Right lobe of liver (tissue), 6 donors: ENCODE measurements at regions not wholly inside any gene's neighbourhood (a gene's known extent, or its start where the extent isn't known, plus 50 kb on each side); places are given as distances from the start of the nearest gene placed in this dataset.

Experiments used
- ATAC-seq, 4 donors: fragments of 200-7000 bp; cut with Tn5 transposase; one replicate each; pipeline ENCODE4 v1.9.1; 2020; ENCODE audit warnings: mild to moderate bottlenecking in 4 of 4, moderate library complexity in 4 of 4
- DNase-seq, 3 donors: peaks; one replicate each; pipeline ENCODE4 v3.0.0-alpha.2; 2020
- H3K27ac ChIP-seq, 3 donors: fragments of 200-600 bp; one replicate each; pipeline ENCODE4 v1.8.0; 2022
- H3K27me3 ChIP-seq, 2 donors: fragments of 200-600 bp; one replicate each; pipeline ENCODE4 v1.8.0; 2022
- H3K36me3 ChIP-seq, 4 donors: fragments of 200-600 bp; sonication (generic) in 1 of 4; one replicate each; pipeline versions ENCODE4 v1.5.1 to v1.8.0; 2017 to 2022; ENCODE audit warnings: control low read depth in 1 of 4
- H3K4me1 ChIP-seq, 4 donors: fragments of 200-600 bp; sonication (generic) in 1 of 4; one replicate each; pipeline versions ENCODE4 v1.5.1 to v1.8.0; 2017 to 2022; ENCODE audit warnings: control low read depth in 1 of 4
- H3K4me3 ChIP-seq, 3 donors: fragments of 200-600 bp; one replicate each; pipeline ENCODE4 v1.8.0; 2022
- H3K9me3 ChIP-seq, 4 donors: fragments of 200-600 bp; sonication (generic) in 1 of 4; one replicate each; pipeline versions ENCODE4 v1.5.1 to v1.8.0; 2017 to 2022; ENCODE audit warnings: control low read depth in 1 of 4
- CTCF ChIP-seq, 4 donors: fragments of 200-600 bp in 3 of 4; fragments of 450-650 bp in 1 of 4; IDR thresholded peaks; one replicate each; pipeline versions ENCODE4 v1.5.1 to v1.8.0; 2016 to 2022; ENCODE audit warnings: antibody characterized with exemption in 4 of 4, mild to moderate bottlenecking in 2 of 4
- POLR2A ChIP-seq: fragments of 450-650 bp; IDR thresholded peaks from one replicate; pipeline ENCODE4 v1.6.1; 2017; ENCODE audit warnings: antibody characterized with exemption, mild to moderate bottlenecking
- WGBS: methylation state at CpG from one replicate; pipeline ENCODE4 v1.1.6; 2018; ENCODE audit warnings: low coverage, low lambda C conversion rate; ENCODE audit not compliant: insufficient coverage; ENCODE audit errors: missing lambda C conversion rate; 5-methylcytosine and 5-hydroxymethylcytosine counted together
- intact Hi-C, 2 donors: fragments of 100-400 bp; cut with DNase I; formaldehyde crosslinking; loops; one replicate each; pipeline versions ENCODE4 v1.11.2 to v1.14.1; 2022
- donor health status: DM: no; HTN: yes; CAD: no.
- donor health status: DM: no; HTN: no; CAD: no.
- donor health status: DM: no; HTN: no; CAD: no.
- donor health status: DM: no; HTN: yes; CAD: no.
- donor health status: DM: no; HTN: yes; CAD: no.

GRCh38 chr13:22447132-22447886 is 733.5 kb upstream of the SGCG start:
- no peak overlapping the region for H3K4me3 ChIP-seq
- no peak overlapping the region for H3K27ac ChIP-seq
- no peak for ATAC-seq
- 14% methylated on average over 7 of the region's 7 CpGs for WGBS
- H3K27me3 ChIP-seq, result no peaks in the 10 kb centered on the region
- TF ChIP-seq POLR2A (no peak), CTCF (IDR thresholded peaks at IDR 0.05) (no peak)
- intact Hi-C loops, result no loop called here
- H3K9me3 ChIP-seq, result no peaks in the 10 kb centered on the region
- no peaks in the 10 kb centered on the region for H3K4me1 ChIP-seq
- no peak for DNase-seq
- no peaks in the 10 kb centered on the region for H3K36me3 ChIP-seq

GRCh38 chr13:22449251-22449650 is 731.5 kb upstream of the SGCG start:
- Histone ChIP-seq H3K36me3 (no peaks in the 10 kb centered on the region), H3K4me1 (no peaks in the 10 kb centered on the region), H3K27ac (no peak overlapping the region), H3K4me3 (no peak overlapping the region), H3K9me3 (no peaks in the 10 kb centered on the region), H3K27me3 (no peaks in the 10 kb centered on the region)
- no peak for DNase-seq
- 62% methylated on average over 4 of the region's 5 CpGs for WGBS
- ATAC-seq, result no peak
- TF ChIP-seq POLR2A (no peak), CTCF (IDR thresholded peaks at IDR 0.05) (no peak)
- intact Hi-C loops, result no loop called here

- DNase-seq, result no peak
- no peaks in the 10 kb centered on the region for H3K4me1 ChIP-seq
- no peaks in the 10 kb centered on the region for H3K36me3 ChIP-seq
- H3K4me3 ChIP-seq, result no peak overlapping the region
- H3K27ac ChIP-seq, result no peak overlapping the region
- 18% methylated on average over 5 of the region's 5 CpGs for WGBS
- no peaks in the 10 kb centered on the region for H3K27me3 ChIP-seq
- intact Hi-C loops, result no loop called here
- H3K9me3 ChIP-seq, result no peaks in the 10 kb centered on the region
- no peak for ATAC-seq
- TF ChIP-seq POLR2A, result no peak
- TF ChIP-seq CTCF (IDR thresholded peaks at IDR 0.05), result no peak
These were observed 729.4 kb upstream of the SGCG start for GRCh38 chr13:22451327-22451741.

GRCh38 chr13:22454586-22454985 is 726.2 kb upstream of the SGCG start:
- H3K4me3 ChIP-seq, result no peak overlapping the region
- DNase-seq (no peak), ATAC-seq (no peak)
- H3K27me3 ChIP-seq, result no peaks in the 10 kb centered on the region
- intact Hi-C loops, result no loop called here
- H3K4me1 ChIP-seq, result no peaks in the 10 kb centered on the region
- H3K9me3 ChIP-seq, result no peaks in the 10 kb centered on the region
- no peak overlapping the region for H3K27ac ChIP-seq
- 49% methylated on average over 2 of the region's 3 CpGs for WGBS
- H3K36me3 ChIP-seq, result no peaks in the 10 kb centered on the region
- TF ChIP-seq POLR2A (no peak), CTCF (IDR thresholded peaks at IDR 0.05) (no peak)
